NCI-H1436 (cell line): ENCODE measurements at regions not wholly inside any gene's neighbourhood (a gene's known extent, or its start where the extent isn't known, plus 50 kb on each side); places are given as distances from the start of the nearest gene placed in this dataset.

Source experiments
- DNase-seq: peaks from one replicate; lab custom pipeline; 2025; lab: John Stamatoyannopoulos, UW

- no peak for DNase-seq
Observed at GRCh38 chr2:15807418-15808203, 132.7 kb upstream of the MYCN start.

- DNase-seq: no peak
Observed at GRCh38 chr2:15808204-15808910, 132.0 kb upstream of the MYCN start.

GRCh38 chr2:15808944-15809343 is 131.4 kb upstream of the MYCN start:
- DNase-seq: no peak

GRCh38 chr2:15809404-15809803 is 130.9 kb upstream of the MYCN start:
- peak; percentile 95 for DNase-seq

GRCh38 chr2:15810477-15811150 is 129.7 kb upstream of the MYCN start:
- DNase-seq: no peak

- no peak for DNase-seq
Observed at GRCh38 chr2:15811367-15811766, 129.0 kb upstream of the MYCN start.

- no peak for DNase-seq
Observed at GRCh38 chr2:15812187-15812780, 128.1 kb upstream of the MYCN start.

- no peak for DNase-seq
Observed at GRCh38 chr2:15813481-15814266, 126.7 kb upstream of the MYCN start.

- no peak for DNase-seq
Observed at GRCh38 chr2:15814403-15814802, 125.9 kb upstream of the MYCN start.

- no peak for DNase-seq
Observed at GRCh38 chr2:15814946-15815345, 125.4 kb upstream of the MYCN start.

GRCh38 chr2:15816226-15816625 is 124.1 kb upstream of the MYCN start:
- DNase-seq: no peak

- no peak for DNase-seq
Observed at GRCh38 chr2:15816674-15817406, 123.5 kb upstream of the MYCN start.

- no peak for DNase-seq
Observed at GRCh38 chr2:15817748-15818147, 122.6 kb upstream of the MYCN start.

GRCh38 chr2:15818318-15818753 is 122.0 kb upstream of the MYCN start:
- peak; percentile 12 for DNase-seq

GRCh38 chr2:15818881-15819280 is 121.5 kb upstream of the MYCN start:
- DNase-seq: no peak

- no peak for DNase-seq
Observed at GRCh38 chr2:15819562-15820256, 120.6 kb upstream of the MYCN start.

GRCh38 chr2:15820257-15820566 is 120.1 kb upstream of the MYCN start:
- DNase-seq: no peak

GRCh38 chr2:15820927-15821326 is 119.4 kb upstream of the MYCN start:
- no peak for DNase-seq

GRCh38 chr2:15822151-15823044 is 118.0 kb upstream of the MYCN start:
- DNase-seq: no peak
